ENCODE measurements at regions not wholly inside any gene's neighbourhood (a gene's known extent, or its start where the extent isn't known, plus 50 kb on each side); places are given as distances from the start of the nearest gene placed in this dataset.
"Not testable (repeated sequence)": the region's sequence is repeated elsewhere in the genome, so short reads cannot be mapped to it uniquely, and the experiment has no call there.

GRCh38 chr16:63860700-63861099 is 1261.2 kb downstream of the CDH11 start:
- TF ChIP-seq POLR2AphosphoS5 (IDR thresholded peaks at IDR 0.05; ENCODE audit: low read depth, low read length); REST (IDR thresholded peaks at IDR 0.05; ENCODE audit: insufficient read depth in 1 of 2, low read depth in 2 of 2, low read length in 1 of 2): not testable (repeated sequence)
- TF ChIP-seq, protein P1, sequence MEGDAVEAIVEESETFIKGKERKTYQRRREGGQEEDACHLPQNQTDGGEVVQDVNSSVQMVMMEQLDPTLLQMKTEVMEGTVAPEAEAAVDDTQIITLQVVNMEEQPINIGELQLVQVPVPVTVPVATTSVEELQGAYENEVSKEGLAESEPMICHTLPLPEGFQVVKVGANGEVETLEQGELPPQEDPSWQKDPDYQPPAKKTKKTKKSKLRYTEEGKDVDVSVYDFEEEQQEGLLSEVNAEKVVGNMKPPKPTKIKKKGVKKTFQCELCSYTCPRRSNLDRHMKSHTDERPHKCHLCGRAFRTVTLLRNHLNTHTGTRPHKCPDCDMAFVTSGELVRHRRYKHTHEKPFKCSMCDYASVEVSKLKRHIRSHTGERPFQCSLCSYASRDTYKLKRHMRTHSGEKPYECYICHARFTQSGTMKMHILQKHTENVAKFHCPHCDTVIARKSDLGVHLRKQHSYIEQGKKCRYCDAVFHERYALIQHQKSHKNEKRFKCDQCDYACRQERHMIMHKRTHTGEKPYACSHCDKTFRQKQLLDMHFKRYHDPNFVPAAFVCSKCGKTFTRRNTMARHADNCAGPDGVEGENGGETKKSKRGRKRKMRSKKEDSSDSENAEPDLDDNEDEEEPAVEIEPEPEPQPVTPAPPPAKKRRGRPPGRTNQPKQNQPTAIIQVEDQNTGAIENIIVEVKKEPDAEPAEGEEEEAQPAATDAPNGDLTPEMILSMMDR (IDR thresholded peaks at IDR 0.05), result not testable (repeated sequence)
